Testis (tissue), 2 donors: ENCODE measurements at regions not wholly inside any gene's neighbourhood (a gene's known extent, or its start where the extent isn't known, plus 50 kb on each side); places are given as distances from the start of the nearest gene placed in this dataset.

Experiments
- DNase-seq: peaks from one replicate; pipeline ENCODE4 v3.0.0-alpha.2; 2019
- H3K27ac ChIP-seq, 2 donors: fragments of 200-600 bp; sonication (generic); one replicate each; pipeline ENCODE4 v1.5.1; 2019
- H3K27me3 ChIP-seq: fragments of 200-600 bp; sonication (generic); one replicate; pipeline ENCODE4 v1.5.1; 2019
- H3K36me3 ChIP-seq: fragments of 200-600 bp; sonication (generic); one replicate; pipeline ENCODE4 v1.5.1; 2017; ENCODE audit warnings: low read depth; ENCODE audit errors: missing control alignments
- H3K4me1 ChIP-seq: fragments of 200-600 bp; sonication (generic); one replicate; pipeline ENCODE4 v1.5.1; 2019
- H3K4me3 ChIP-seq, 2 donors: fragments of 200-600 bp; sonication (generic); one replicate each; pipeline ENCODE4 v1.5.1; 2017 to 2019
- H3K9me3 ChIP-seq: fragments of 200-600 bp; sonication (generic); one replicate; pipeline ENCODE4 v1.5.1; 2017
- POLR2A ChIP-seq: fragments of 450-650 bp; IDR thresholded peaks from one replicate; pipeline ENCODE4 v1.6.1; 2017; ENCODE audit warnings: antibody characterized with exemption, mild to moderate bottlenecking, moderate library complexity
- WGBS, 2 donors: methylation state at CpG; one replicate each; pipeline ENCODE4 v1.1.5; 2018; 5-methylcytosine and 5-hydroxymethylcytosine counted together
- intact Hi-C: fragments of 100-400 bp; cut with DNase I; formaldehyde crosslinking; loops from one replicate; pipeline ENCODE4 v1.15.1; 2023; ENCODE audit warnings: low total_unique reads
- TF ChIP-seq, protein P1 (sequence below), 3 experiments: fragments of 450-650 bp in 2 of 3; fragments of 200-600 bp in 1 of 3; sonication (generic) in 1 of 3; IDR thresholded peaks; one replicate each; pipeline ENCODE4 v1.5.1; 2016 to 2019; ENCODE audit warnings: antibody characterized with exemption in 3 of 3, mild to moderate bottlenecking in 2 of 3, moderate library complexity in 1 of 3

DNA sequence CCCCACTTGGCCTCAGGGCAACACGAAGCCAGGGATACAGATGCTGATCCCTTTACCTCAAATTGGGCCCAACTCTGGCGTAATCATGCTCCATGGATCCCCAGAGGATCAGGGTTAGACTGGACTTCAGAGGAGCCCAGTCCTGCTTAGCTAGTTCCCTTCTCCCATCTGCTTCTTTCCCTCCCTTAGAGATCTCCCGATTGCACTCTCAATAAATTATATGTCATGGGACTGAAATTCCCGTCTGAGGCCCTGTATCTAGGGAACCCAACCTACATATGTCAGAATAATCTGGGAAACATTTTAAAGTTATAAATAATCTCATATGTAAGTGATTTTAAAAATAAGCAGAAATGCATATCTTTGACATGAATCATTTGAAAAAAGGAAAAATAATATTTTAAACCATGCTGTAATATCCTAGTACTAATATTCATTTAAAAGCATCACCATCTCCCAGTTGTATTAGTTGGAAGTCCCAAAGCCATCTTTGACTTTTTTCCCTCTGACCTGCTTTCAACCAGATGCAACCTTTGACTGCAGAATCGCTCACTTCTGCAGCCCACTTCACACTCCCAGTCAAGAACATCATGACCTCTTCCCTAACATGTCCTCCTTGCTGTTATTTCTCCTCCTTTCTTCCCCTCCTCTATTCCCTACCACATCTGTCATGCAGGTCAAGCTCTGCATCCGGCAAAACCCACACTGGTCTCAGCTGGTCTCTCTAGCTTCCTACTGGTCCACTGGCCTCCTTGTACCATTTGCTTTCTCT, 393.6 kb downstream of the BTBD3 start:
- Histone ChIP-seq H3K4me1 (peaks cover under 1% of the 10 kb centered on the region), H3K9me3 (no peaks in the 10 kb centered on the region), H3K36me3 (no peaks in the 10 kb centered on the region), H3K4me3 (no peak overlapping the region), H3K27me3 (no peaks in the 10 kb centered on the region), H3K27ac (no peak overlapping the region)
- WGBS, 2 donors, result 71 to 83% methylated on average over 6 of the region's 6 CpGs
- DNase-seq, result no peak
- intact Hi-C loops, result no loop called here
- TF ChIP-seq, protein P1, sequence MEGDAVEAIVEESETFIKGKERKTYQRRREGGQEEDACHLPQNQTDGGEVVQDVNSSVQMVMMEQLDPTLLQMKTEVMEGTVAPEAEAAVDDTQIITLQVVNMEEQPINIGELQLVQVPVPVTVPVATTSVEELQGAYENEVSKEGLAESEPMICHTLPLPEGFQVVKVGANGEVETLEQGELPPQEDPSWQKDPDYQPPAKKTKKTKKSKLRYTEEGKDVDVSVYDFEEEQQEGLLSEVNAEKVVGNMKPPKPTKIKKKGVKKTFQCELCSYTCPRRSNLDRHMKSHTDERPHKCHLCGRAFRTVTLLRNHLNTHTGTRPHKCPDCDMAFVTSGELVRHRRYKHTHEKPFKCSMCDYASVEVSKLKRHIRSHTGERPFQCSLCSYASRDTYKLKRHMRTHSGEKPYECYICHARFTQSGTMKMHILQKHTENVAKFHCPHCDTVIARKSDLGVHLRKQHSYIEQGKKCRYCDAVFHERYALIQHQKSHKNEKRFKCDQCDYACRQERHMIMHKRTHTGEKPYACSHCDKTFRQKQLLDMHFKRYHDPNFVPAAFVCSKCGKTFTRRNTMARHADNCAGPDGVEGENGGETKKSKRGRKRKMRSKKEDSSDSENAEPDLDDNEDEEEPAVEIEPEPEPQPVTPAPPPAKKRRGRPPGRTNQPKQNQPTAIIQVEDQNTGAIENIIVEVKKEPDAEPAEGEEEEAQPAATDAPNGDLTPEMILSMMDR (IDR thresholded peaks at IDR 0.05), result no peak
- no peak for TF ChIP-seq POLR2A

DNA sequence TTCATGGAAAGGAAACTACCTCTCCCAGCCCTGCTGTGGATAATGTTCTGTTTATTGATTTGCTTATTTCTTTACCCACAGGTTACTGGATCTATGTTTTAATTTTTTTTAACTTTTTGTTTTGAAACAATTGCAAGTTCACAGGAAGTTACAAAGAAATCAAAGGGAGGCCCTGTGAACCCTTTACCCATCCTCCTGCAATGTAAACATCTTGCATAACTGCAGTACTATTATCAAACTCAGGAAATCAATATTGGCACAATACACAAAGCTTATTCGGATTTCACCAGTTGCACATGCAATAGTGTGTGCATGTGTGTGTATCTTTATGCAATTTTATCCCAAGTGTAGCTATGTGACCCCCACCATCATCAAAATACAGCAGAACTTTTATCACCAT, 398.0 kb downstream of the BTBD3 start:
- Histone ChIP-seq H3K36me3 (no peaks in the 10 kb centered on the region), H3K27ac (no peak overlapping the region), H3K27me3 (no peaks in the 10 kb centered on the region), H3K9me3 (no peaks in the 10 kb centered on the region), H3K4me1 (no peaks in the 10 kb centered on the region), H3K4me3 (no peak overlapping the region)
- 65 to 87% methylated on average over 1 of the region's 1 CpG for WGBS, 2 donors
- no peak for DNase-seq
- intact Hi-C loops, result no loop called here
- TF ChIP-seq, protein P1 (IDR thresholded peaks at IDR 0.05), result no peak
- no peak for TF ChIP-seq POLR2A

DNA sequence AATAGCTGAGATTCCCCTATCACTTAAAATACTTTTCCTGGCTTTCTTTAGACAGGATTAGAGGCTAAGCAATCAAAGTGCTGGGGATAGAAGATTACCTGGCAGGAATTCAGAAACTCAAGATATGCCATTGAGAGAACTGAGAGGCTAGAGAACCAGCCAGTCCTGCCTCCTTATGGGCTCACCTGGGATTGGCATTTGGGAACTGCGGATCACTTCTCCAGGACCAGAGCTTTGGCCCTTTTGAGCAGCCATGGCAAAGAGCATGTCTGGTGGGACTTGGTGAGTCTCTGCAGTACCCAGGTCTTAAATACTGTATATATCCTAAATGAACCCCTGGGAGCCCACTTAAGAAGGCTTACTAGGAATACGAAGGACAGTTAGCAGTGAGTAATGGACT, 399.1 kb downstream of the BTBD3 start:
- TF ChIP-seq POLR2A, result no peak
- TF ChIP-seq, protein P1 (IDR thresholded peaks at IDR 0.05), result no peak
- no peaks in the 10 kb centered on the region for H3K27me3 ChIP-seq
- no peak for DNase-seq
- H3K36me3 ChIP-seq, result no peaks in the 10 kb centered on the region
- no peak overlapping the region for H3K27ac ChIP-seq
- peaks cover 1% of the 10 kb centered on the region for H3K4me1 ChIP-seq
- intact Hi-C loops, result no loop called here
- no peak overlapping the region for H3K4me3 ChIP-seq
- H3K9me3 ChIP-seq, result no peaks in the 10 kb centered on the region
- WGBS, 2 donors, result 80 to 95% methylated on average over 2 of the region's 2 CpGs

DNA sequence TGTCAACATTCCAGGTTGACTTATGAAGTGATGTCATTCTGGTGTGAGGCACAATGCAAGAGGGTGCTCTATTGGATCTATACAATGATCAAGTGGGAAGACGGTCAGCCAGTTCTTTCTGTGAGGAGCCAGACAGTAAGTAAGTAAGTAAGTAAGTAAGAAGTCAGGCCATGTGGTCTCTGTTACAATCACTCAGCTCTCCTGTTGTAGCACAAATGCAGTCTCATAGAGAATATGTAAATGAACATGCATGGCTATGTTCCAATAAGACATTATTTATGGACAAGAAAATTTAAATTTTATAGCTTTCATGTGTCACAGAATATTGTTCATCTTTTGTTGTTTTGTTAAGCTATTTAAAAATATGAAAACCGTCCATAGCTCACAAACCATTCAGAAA, 399.7 kb downstream of the BTBD3 start:
- Histone ChIP-seq H3K4me3 (no peak overlapping the region), H3K9me3 (no peaks in the 10 kb centered on the region), H3K4me1 (peaks cover 4% of the 10 kb centered on the region), H3K27me3 (no peaks in the 10 kb centered on the region), H3K36me3 (no peaks in the 10 kb centered on the region), H3K27ac (no peak overlapping the region)
- intact Hi-C loops, result no loop called here
- DNase-seq, result no peak
- TF ChIP-seq POLR2A, result no peak
- TF ChIP-seq, protein P1 (IDR thresholded peaks at IDR 0.05), result no peak
- WGBS, 2 donors, result 86 to 90% methylated on average over 2 of the region's 2 CpGs

- H3K27ac ChIP-seq, result no peak overlapping the region
- H3K4me3 ChIP-seq, result no peak overlapping the region
- no peaks in the 10 kb centered on the region for H3K36me3 ChIP-seq
- TF ChIP-seq, protein P1 (IDR thresholded peaks at IDR 0.05), result no peak
- TF ChIP-seq POLR2A, result no peak
- H3K4me1 ChIP-seq, result peaks cover 4% of the 10 kb centered on the region
- WGBS, 2 donors, result 69 to 76% methylated on average over 5 of the region's 5 CpGs
- DNase-seq, result no peak
- intact Hi-C loops, result no loop called here
- no peaks in the 10 kb centered on the region for H3K9me3 ChIP-seq
- no peaks in the 10 kb centered on the region for H3K27me3 ChIP-seq
Measured at GRCh38 chr20:12318043-12318442, 400.4 kb downstream of the BTBD3 start.
